H9 (cell line): ENCODE measurements at regions not wholly inside any gene's neighbourhood (a gene's known extent, or its start where the extent isn't known, plus 50 kb on each side); places are given as distances from the start of the nearest gene placed in this dataset.

Experiments used
- DNase-seq: peaks from one replicate; pipeline ENCODE4 v3.0.0-alpha.2; 2017
- H2AFZ ChIP-seq: one replicate; pipeline ENCODE4 v1.6.1; 2013; ENCODE audit warnings: mild to moderate bottlenecking, low read length, control low read depth, moderate library complexity
- H2AK5ac ChIP-seq: 2 replicates; pipeline ENCODE4 v1.6.1; 2013; ENCODE audit warnings: low read length, control low read depth, mixed read lengths; ENCODE audit not compliant: insufficient read length
- H2BK120ac ChIP-seq: one replicate; pipeline ENCODE4 v1.6.1; 2013; ENCODE audit warnings: low read depth, mild to moderate bottlenecking, low read length, control low read depth, inconsistent platforms; ENCODE audit not compliant: poor library complexity, severe bottlenecking
- H2BK12ac ChIP-seq: 2 replicates; pipeline ENCODE4 v1.6.1; 2013; ENCODE audit warnings: low read length, control low read depth, mixed read lengths, low read depth; ENCODE audit not compliant: insufficient read length
- H2BK15ac ChIP-seq: 2 replicates; pipeline ENCODE4 v1.6.1; 2013; ENCODE audit warnings: low read depth, low read length, control low read depth
- H2BK20ac ChIP-seq: one replicate; pipeline ENCODE4 v1.6.1; 2013; ENCODE audit warnings: low read depth, mild to moderate bottlenecking, low read length, control low read depth, inconsistent platforms; ENCODE audit not compliant: poor library complexity, severe bottlenecking
- H2BK5ac ChIP-seq: 2 replicates; pipeline ENCODE4 v1.6.1; 2013; ENCODE audit warnings: low read length, control low read depth, mixed read lengths; ENCODE audit not compliant: insufficient read length
- H3K14ac ChIP-seq: 2 replicates; pipeline ENCODE4 v1.6.1; 2013; ENCODE audit warnings: low read length, control low read depth; ENCODE audit not compliant: insufficient read depth
- H3K18ac ChIP-seq: 2 replicates; pipeline ENCODE4 v1.6.1; 2013; ENCODE audit warnings: low read depth, mild to moderate bottlenecking, mixed read lengths, low read length, control low read depth; ENCODE audit not compliant: insufficient read length
- H3K23ac ChIP-seq: 2 replicates; pipeline ENCODE4 v1.6.1; 2013; ENCODE audit warnings: low read length, control low read depth, mixed read lengths, low read depth; ENCODE audit not compliant: insufficient read length
- H3K23me2 ChIP-seq: 2 replicates; pipeline ENCODE4 v1.6.1; 2013; ENCODE audit warnings: low read depth, mild to moderate bottlenecking, mixed read lengths, low read length, control low read depth; ENCODE audit not compliant: insufficient read length, poor library complexity, severe bottlenecking
- H3K27ac ChIP-seq: 2 replicates; pipeline ENCODE4 v1.5.1; 2013; ENCODE audit warnings: low read length, control low read depth, mixed read lengths, low read depth; ENCODE audit not compliant: insufficient read length
- H3K27me3 ChIP-seq: 2 replicates; pipeline ENCODE4 v1.6.1; 2013; ENCODE audit warnings: low read length, control low read depth, inconsistent platforms; ENCODE audit not compliant: insufficient read depth
- H3K4ac ChIP-seq: 2 replicates; pipeline ENCODE4 v1.6.1; 2013; ENCODE audit warnings: low read depth, mild to moderate bottlenecking, control low read depth, inconsistent platforms, low read length, moderate library complexity
- H3K4me1 ChIP-seq: 2 replicates; pipeline ENCODE4 v1.6.1; 2013; ENCODE audit warnings: low read length, control low read depth, inconsistent platforms; ENCODE audit not compliant: insufficient read depth
- H3K4me2 ChIP-seq: 2 replicates; pipeline ENCODE4 v1.6.1; 2013; ENCODE audit warnings: low read length, control low read depth, mixed read lengths; ENCODE audit not compliant: insufficient read length, insufficient read depth
- H3K56ac ChIP-seq: 2 replicates; pipeline ENCODE4 v1.6.1; 2013; ENCODE audit warnings: low read depth, mild to moderate bottlenecking, mixed read lengths, low read length, control low read depth; ENCODE audit not compliant: insufficient read length
- H3K79me1 ChIP-seq: 2 replicates; pipeline ENCODE4 v1.6.1; 2013; ENCODE audit warnings: low read depth, mild to moderate bottlenecking, moderate library complexity, low read length, control low read depth, inconsistent platforms; ENCODE audit not compliant: insufficient read depth, poor library complexity, severe bottlenecking
- H3K79me2 ChIP-seq: 2 replicates; pipeline ENCODE4 v1.6.1; 2013; ENCODE audit warnings: low read length, control low read depth, inconsistent platforms; ENCODE audit not compliant: insufficient read depth
- H3K9ac ChIP-seq: 2 replicates; pipeline ENCODE4 v1.6.1; 2013; ENCODE audit warnings: low read length, control low read depth, mixed read lengths; ENCODE audit not compliant: insufficient read length; ENCODE audit errors: extremely low read depth
- H3K9me3 ChIP-seq: one replicate; pipeline ENCODE4 v1.6.1; 2013; ENCODE audit warnings: low read depth, low read length, inconsistent platforms; ENCODE audit not compliant: control insufficient read depth
- H3T11ph ChIP-seq: one replicate; pipeline ENCODE4 v1.6.1; 2013; ENCODE audit warnings: mild to moderate bottlenecking, low read length, control low read depth, inconsistent platforms
- H4K20me1 ChIP-seq: one replicate; pipeline ENCODE4 v1.6.1; 2013; ENCODE audit not compliant: control insufficient read depth, insufficient read length, insufficient read depth
- H4K5ac ChIP-seq: 2 replicates; pipeline ENCODE4 v1.6.1; 2013; ENCODE audit warnings: low read depth, mild to moderate bottlenecking, mixed read lengths, low read length, control low read depth; ENCODE audit not compliant: insufficient read length
- H4K8ac ChIP-seq: replicated peaks from 2 replicates; pipeline ENCODE4 v1.6.1; 2013; ENCODE audit warnings: low read length, control low read depth, mixed read lengths, low read depth; ENCODE audit not compliant: insufficient read length
- H4K91ac ChIP-seq: 2 replicates; pipeline ENCODE4 v1.6.1; 2013; ENCODE audit warnings: low read depth, mild to moderate bottlenecking, moderate library complexity, mixed read lengths, low read length, control low read depth; ENCODE audit not compliant: insufficient read length
- H3K27ac Mint-ChIP-seq, 3 experiments: 2 replicates in 2 of 3; 3 replicates in 1 of 3; pipeline ENCODE4 v1.8.0; 2020 to 2021; ENCODE audit warnings: mixed read lengths in 3 of 3, mild to moderate bottlenecking in 1 of 3, moderate library complexity in 1 of 3
- H3K27me3 Mint-ChIP-seq: 2 replicates; pipeline ENCODE4 v1.8.0; 2021; ENCODE audit warnings: low read depth, mild to moderate bottlenecking, moderate library complexity, mixed read lengths
- H3K36me3 Mint-ChIP-seq, 3 experiments: 2 replicates in 2 of 3; 3 replicates in 1 of 3; pipeline ENCODE4 v1.8.0; 2020 to 2021; ENCODE audit warnings: low read depth in 3 of 3, mixed read lengths in 3 of 3; ENCODE audit not compliant: insufficient read depth in 1 of 3
- H3K4me1 Mint-ChIP-seq, 2 experiments: 2 replicates each; pipeline ENCODE4 v1.8.0; 2020; ENCODE audit warnings: mixed read lengths in 2 of 2
- H3K4me3 Mint-ChIP-seq, 2 experiments: 2 replicates in 1 of 2; 3 replicates in 1 of 2; pipeline ENCODE4 v1.8.0; 2020 to 2021; ENCODE audit warnings: mild to moderate bottlenecking in 2 of 2, mixed read lengths in 2 of 2, moderate library complexity in 1 of 2
- H3K9me3 Mint-ChIP-seq, 2 experiments: 2 replicates in 1 of 2; 3 replicates in 1 of 2; pipeline ENCODE4 v1.8.0; 2020; ENCODE audit warnings: mild to moderate bottlenecking in 2 of 2, mixed read lengths in 2 of 2, moderate library complexity in 1 of 2
- CTCF ChIP-seq: fragments of 200-600 bp; sonication (generic); conservative IDR thresholded peaks from 3 replicates; pipeline ENCODE4 v1.8.0; 2021; ENCODE audit warnings: antibody characterized with exemption, mild to moderate bottlenecking
- WGBS: extraction: QIAGEN DNeasy Blood & Tissue Kit; methylation state at CpG from one replicate; pipeline ENCODE4 v1.1.7; 2013; ENCODE audit warnings: missing lambda C conversion rate, low lambda C conversion rate, mixed read lengths; ENCODE audit not compliant: insufficient read length; ENCODE audit errors: extremely low coverage; 5-methylcytosine and 5-hydroxymethylcytosine counted together

GRCh38 chr13:55992145-55992544, 1148.6 kb upstream of the PRR20A start:
- Histone ChIP-seq H3K9me3 (no peaks in the 10 kb centered on the region), H3K4me1 (no peaks in the 10 kb centered on the region), H3K23me2 (no peaks in the 10 kb centered on the region), H3K79me2 (no peaks in the 10 kb centered on the region), H2AK5ac (no peak overlapping the region), H4K5ac (no peak overlapping the region), H3K27me3 (no peaks in the 10 kb centered on the region), H2BK12ac (no peak overlapping the region), H3K4ac (no peak overlapping the region), H4K91ac (no peak overlapping the region), H3K56ac (no peak overlapping the region), H4K8ac (no peak overlapping the region), H3K4me2 (no peak overlapping the region), H3K23ac (no peak overlapping the region), H2BK5ac (no peak overlapping the region), H4K20me1 (no peaks in the 10 kb centered on the region), H2AFZ (no peak overlapping the region), H2BK120ac (no peak overlapping the region), H2BK15ac (no peak overlapping the region), H3K14ac (no peak overlapping the region), H2BK20ac (no peak overlapping the region), H3K18ac (no peak overlapping the region), H3K27ac (no peak overlapping the region), H3T11ph (no peak overlapping the region), H3K79me1 (no peaks in the 10 kb centered on the region), H3K9ac (no peak overlapping the region)
- Mint-ChIP-seq H3K4me1 (peaks cover 0 to 2% of the 10 kb centered on the region in 2 experiments; a peak in 1 of 4 replicates), H3K4me3 (no peak overlapping the region), H3K9me3 (no peaks in the 10 kb centered on the region; a peak in 1 of 5 replicates), H3K36me3 (no peaks in the 10 kb centered on the region), H3K27ac (no peak overlapping the region), H3K27me3 (no peaks in the 10 kb centered on the region)
- WGBS = no CpG with 5 or more reads among the region's 1 CpG
- DNase-seq = no peak
- TF ChIP-seq CTCF = no peak
